Limb (tissue), 2 donors: ENCODE measurements at regions not wholly inside any gene's neighbourhood (a gene's known extent, or its start where the extent isn't known, plus 50 kb on each side); places are given as distances from the start of the nearest gene placed in this dataset.

Experiments
- DNase-seq, 2 donors: peaks; one replicate each; pipeline ENCODE4 v3.0.0-alpha.2; 2016; ENCODE audit errors: extremely low spot score in 2 of 2

- DNase-seq: no peak
Observed at GRCh38 chr7:49367072-49367471, 406.4 kb upstream of the VWC2 start.

DNA sequence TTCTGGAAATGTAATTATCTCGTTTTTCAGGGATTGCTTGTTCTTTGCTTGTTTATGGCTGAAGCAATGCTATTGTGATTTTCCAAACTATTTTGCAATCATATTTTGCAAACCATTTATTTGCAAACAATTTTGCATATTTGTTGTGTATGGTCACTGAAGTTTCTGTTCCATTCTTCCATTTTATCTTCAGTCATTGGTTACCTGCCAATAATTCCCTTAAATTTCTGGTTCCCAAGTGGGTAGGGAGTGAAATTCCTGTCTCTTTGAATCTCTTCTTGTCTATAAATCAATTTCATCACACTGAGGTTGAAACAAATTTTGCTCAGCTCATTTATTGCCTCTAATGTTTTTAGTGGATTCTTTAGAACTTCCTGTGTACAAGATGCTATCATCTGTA lies 401.7 kb upstream of the VWC2 start:
- no peak for DNase-seq

DNA sequence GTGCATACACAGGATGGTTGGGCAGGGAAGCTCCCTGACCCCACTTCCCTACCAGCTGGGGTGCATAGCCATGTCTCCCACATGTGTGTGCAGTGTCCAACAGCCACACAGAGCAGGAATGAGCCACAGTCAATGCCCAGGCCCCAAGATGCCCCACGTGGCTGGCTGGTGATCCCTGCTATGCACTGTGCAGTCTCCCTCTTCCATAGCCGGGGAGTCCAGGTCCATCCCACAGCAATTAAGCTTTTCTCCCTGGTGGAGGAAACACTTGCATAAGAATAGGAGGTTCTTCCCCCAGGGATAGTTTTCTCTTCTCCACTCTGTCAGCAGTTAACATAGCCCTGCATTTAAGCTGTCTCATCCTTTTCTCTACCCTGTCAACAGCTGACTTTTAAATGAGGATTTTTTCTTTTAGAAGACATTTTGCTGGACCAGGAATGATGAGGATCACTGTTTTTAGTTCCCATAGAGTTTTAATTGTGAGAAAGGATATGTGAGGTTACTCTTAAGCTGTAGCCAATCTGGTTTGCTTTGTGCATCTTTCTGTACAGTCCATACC lies 396.5 kb upstream of the VWC2 start:
- no peak for DNase-seq

DNA sequence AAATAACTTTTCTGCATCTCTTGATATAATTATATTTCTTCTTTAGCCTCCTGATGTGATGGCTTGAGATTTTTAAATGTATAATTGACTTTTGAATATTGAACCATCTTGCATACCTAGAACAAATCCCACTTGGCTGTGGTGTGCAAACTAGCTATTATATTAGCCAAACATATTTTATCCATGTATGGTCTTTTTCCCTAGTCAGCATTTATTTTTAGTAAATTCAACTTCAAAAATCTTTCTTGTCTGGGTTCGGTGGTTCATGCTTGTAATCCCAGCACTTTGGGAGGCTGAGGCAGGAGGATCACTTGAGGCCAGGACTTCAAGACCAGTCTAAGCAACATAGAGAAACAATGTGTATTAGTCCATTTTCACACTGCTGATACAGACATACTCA lies 386.6 kb upstream of the VWC2 start:
- no peak for DNase-seq

DNA sequence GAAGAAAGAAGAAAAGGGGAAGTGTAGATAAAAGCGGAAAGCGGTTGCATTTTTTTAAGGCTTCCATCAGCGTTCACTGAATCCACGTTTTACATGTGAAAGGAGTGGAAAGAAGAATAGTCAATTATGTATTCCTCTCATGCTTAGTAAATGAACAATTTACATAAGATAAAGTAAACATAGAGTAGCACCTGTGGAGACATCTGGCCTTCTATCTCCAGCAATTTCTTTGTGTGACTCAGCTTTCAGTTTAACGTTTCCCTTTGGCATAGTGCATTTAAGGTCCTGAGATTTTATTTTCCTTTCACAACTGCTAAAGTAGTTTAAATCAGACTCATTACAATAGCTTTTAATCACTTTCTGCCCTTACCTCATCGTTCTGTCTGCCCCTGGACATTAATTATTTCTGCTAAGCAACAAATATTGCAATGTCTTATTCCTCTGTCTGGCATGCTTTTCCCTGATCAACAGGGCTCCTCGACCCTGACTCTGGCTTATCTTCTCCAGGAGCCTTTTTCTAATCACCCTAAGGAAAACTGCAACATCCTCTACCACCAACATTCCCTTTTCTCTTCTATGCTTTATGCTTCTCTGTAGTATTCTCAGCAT lies 383.5 kb upstream of the VWC2 start:
- DNase-seq: no peak

GRCh38 chr7:49396229-49396628 lies 377.2 kb upstream of the VWC2 start:
- DNase-seq: no peak

DNA sequence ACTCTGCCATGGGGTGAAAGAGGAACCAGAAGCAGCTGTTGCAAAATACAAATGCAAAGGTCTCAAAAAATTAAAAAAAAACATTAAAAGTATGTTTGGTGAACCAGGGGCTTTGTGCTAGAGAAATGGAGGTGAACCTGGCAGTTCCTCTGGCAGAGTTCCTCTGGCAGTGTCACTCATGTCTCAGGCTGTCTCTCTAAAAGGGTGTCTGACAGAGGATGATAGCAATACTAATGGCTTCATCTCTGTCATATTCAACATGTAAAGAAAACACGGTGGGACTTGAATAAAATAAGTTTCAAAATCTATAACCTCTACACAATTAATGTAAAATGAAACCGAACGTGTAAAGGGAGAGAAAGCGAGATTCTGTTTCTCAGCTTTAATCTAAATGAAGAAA lies 375.7 kb upstream of the VWC2 start:
- no peak for DNase-seq

DNA sequence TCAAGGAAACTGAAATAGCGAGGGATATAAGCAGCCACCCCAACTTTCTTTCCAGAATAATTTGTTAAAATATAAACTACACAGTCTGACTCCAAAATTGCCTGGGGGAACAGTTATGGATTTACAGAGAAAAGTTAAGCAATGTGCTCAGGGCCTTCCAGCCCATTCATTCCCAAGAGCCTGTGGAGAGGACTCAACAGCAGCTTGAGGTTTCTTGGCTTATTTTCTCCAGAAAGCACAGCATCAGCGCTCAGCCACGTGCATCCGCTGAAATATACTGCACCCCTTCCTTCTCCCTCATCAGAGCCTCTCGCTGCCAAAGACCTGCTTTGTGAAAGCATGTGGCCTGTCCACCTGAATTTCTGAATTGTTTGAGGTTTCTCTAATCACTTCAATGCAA lies 375.2 kb upstream of the VWC2 start:
- no peak for DNase-seq

DNA sequence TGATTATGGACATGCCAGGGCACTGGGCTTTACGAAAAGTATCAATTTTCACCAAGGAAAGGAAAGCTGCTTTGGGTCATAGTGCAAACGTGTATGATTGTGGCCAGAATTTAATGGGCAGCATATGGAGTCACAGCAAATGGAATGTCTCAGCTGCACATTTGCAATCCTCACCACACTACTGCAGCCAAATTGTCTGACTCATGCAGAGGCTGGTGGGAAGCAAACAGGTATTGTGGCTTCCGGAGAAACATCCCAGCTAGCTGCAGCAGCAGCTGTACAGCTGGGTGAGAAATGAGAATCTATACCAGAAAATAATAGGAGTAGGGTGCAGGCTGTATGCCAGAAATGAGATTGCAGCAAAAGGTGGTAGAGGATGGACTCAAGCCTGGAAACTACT lies 374.7 kb upstream of the VWC2 start:
- DNase-seq: peak in 1 of 2 donors; percentile 4

DNA sequence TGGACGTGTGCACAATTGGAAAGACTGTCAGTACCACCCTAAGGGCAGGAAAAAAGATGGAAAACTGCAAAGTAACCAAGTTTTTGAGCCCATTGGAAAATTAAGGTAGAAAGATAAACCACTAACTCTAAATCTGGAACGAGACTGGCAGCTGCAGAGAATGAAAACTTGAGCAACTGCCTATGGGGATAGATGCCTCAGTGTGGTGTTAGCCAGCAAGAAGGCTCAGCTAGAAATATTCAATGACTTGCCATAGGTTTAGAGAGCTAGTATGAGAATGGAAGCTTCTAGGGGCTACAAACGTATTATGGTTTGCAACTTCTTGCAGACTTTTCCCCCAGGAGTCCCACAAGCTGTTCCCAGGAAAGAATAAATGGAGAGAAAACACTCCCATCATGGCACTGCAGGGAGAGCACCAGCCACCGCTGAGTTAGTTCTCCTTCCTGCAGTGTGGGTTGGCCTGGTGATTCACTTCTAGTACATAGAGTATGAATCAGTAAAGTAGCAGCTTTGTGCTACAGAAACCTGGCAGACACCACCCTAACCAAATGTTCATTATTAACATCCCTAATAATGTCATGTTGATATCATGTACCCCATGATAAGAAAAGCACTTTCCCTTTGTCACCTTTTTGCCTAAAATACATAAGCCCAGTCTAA lies 372.4 kb upstream of the VWC2 start:
- no peak for DNase-seq

DNA sequence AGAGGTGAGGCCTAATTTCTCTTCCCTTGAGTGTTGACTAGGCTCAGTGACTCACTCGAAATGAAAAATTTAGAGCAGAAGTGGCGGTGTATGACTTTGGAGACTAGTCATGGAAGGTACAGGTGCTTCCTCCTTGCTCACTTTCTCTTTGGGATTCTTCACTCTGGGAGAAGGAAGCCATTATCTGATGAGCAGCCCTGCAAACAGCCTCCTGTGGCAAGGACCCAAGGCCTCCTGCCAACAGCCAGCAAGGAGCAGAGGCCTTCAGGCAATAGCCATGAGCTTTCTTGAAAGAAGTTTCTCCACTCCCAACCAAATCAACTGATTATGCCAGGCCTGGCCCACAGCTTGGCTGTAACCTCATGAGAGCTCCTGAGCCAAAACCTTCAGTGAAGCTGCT lies 369.6 kb upstream of the VWC2 start:
- DNase-seq: no peak

- no peak for DNase-seq
Observed at GRCh38 chr7:49407205-49407604, 366.2 kb upstream of the VWC2 start.

DNA sequence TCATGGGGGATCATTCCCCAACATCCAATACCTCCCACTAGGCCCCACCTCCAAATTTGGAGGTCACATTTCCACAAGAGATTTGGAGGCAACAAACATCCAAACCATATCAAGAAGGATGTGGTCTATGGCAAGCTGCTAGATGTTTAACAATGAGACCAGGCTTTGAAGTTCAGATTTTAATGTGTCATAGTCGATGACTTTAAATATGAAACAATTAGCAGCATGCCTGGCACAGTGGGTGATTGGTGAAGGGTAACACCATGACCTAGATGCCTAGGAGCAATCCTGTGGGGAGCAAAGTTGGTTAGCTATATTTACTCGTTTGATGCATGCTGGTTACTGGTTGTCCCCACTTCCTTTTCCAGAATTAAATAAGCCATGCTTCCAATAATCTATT lies 356.4 kb upstream of the VWC2 start:
- DNase-seq: no peak

DNA sequence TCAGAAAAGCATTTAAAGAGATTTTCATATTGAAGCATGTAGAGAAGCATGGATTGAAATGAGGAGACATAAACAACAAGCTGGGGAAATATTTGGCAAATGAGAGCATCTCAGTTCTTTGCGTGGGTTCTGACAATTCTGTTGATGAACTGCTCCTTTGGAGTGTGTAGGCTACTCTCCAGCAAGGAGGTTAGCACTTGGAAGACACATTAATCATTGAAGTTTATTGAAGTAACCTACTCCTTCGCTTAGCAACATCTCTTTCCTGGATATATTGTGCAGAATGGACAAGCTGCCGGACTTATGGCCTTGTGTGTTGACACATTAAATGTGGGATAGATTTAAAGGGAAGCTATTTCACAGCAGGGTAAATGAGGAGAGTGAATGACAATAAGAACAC lies 354.5 kb upstream of the VWC2 start:
- DNase-seq: no peak

DNA sequence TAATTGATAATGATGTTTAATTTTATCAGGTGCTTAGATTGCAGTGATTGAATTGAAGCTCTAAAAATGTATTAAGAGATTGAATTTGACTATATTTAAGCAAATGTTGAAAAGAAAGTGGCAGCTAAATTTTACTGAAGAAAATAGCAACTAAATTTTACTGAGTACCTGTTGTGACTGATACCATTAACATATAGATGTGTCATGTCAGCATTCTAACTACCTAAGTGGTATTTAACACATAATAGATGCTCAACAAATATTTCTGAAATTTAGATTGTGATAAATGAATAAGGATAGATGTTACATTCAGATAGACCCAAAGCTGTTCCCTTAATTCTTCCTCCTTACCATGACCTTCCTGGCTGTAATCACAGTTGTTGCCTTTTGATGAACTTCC lies 350.9 kb upstream of the VWC2 start:
- no peak for DNase-seq

- DNase-seq: no peak
Observed at GRCh38 chr7:49424109-49424508, 349.3 kb upstream of the VWC2 start.

GRCh38 chr7:49425277-49425818 lies 348.1 kb upstream of the VWC2 start:
- no peak for DNase-seq

DNA sequence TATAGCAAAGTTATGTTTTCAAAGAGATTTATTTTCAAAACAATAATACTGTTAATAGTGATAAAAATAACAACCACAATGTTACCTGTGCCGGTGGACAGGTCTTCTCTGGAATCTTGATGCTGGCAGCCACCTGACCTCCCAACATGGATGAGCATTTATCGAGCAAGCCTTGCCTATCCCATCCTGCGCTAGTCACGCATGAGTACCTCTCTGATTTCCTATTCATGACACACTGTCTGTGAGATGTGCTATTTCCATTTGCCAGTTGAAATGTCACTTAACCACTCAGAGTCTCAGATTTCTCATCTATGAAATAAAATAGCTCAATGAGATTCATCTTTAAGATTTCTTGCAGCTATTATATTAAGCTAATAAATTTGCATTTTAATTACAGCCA lies 341.2 kb upstream of the VWC2 start:
- DNase-seq: no peak

GRCh38 chr7:49433794-49434193 lies 339.6 kb upstream of the VWC2 start:
- DNase-seq: no peak

GRCh38 chr7:49434846-49435245 lies 338.6 kb upstream of the VWC2 start:
- DNase-seq: no peak

DNA sequence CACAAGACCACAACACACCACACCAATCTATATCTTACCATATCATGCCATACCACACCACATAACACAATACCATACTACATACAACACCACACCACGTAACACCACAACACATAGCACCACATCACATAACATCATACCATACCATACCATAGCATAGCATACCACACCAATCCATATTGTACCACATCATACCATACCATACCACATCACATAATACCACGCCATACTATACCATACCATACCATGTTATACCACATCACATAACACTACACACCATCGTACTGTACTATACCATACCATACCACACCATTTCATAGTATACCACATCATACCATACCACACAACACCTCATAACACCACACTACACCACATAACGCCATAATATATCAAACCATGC lies 335.2 kb upstream of the VWC2 start:
- no peak for DNase-seq

GRCh38 chr7:49443515-49443914 lies 329.9 kb upstream of the VWC2 start:
- no peak for DNase-seq

- DNase-seq: no peak
Observed at GRCh38 chr7:49453486-49453885, 320.0 kb upstream of the VWC2 start.
